Bronchial epithelial cell (primary cell): ENCODE measurements at regions not wholly inside any gene's neighbourhood (a gene's known extent, or its start where the extent isn't known, plus 50 kb on each side); places are given as distances from the start of the nearest gene placed in this dataset.

Source experiments
- DNase-seq: peaks from one replicate; pipeline ENCODE4 v3.0.0-alpha.2; 2010; ENCODE audit warnings: low read depth
- FAIRE-seq: peaks from 2 replicates; lab custom pipeline; 2011; peaks lifted over from hg19 to GRCh38; lab: Jason Lieb, UNC
- H3K27me3 ChIP-seq: 2 replicates; pipeline ENCODE4 v1.5.1; 2011; ENCODE audit warnings: low read length; ENCODE audit not compliant: control insufficient read depth, insufficient read depth
- H3K36me3 ChIP-seq: 2 replicates; pipeline ENCODE4 v1.5.1; 2011; ENCODE audit warnings: low read length; ENCODE audit not compliant: control insufficient read depth, insufficient read depth
- H3K4me3 ChIP-seq: 2 replicates; pipeline ENCODE4 v1.5.1; 2011; ENCODE audit warnings: mild to moderate bottlenecking, low read depth, low read length, control low read depth
- CTCF ChIP-seq: IDR thresholded peaks from 2 replicates; pipeline ENCODE4 v1.5.1; 2011; ENCODE audit warnings: mild to moderate bottlenecking, moderate library complexity, low read length, control low read depth, inconsistent platforms; ENCODE audit not compliant: insufficient read depth, severe bottlenecking

- DNase-seq = no peak
- no peak overlapping the region for H3K4me3 ChIP-seq
- H3K36me3 ChIP-seq = no peaks in the 10 kb centered on the region
- no peak for TF ChIP-seq CTCF
- H3K27me3 ChIP-seq = no peaks in the 10 kb centered on the region
- no peak for FAIRE-seq
Observed at GRCh38 chr18:66949419-66949818, 345.5 kb upstream of the CDH19 start.

- no peaks in the 10 kb centered on the region for H3K27me3 ChIP-seq
- H3K36me3 ChIP-seq = no peaks in the 10 kb centered on the region
- DNase-seq (no peak), FAIRE-seq (no peak)
- TF ChIP-seq CTCF = no peak
- no peak overlapping the region for H3K4me3 ChIP-seq
Observed at GRCh38 chr18:66937546-66937945, 333.7 kb upstream of the CDH19 start.

GRCh38 chr18:66931010-66931409, 327.1 kb upstream of the CDH19 start:
- no peaks in the 10 kb centered on the region for H3K36me3 ChIP-seq
- no peak for DNase-seq
- H3K27me3 ChIP-seq = no peaks in the 10 kb centered on the region
- FAIRE-seq = no peak
- H3K4me3 ChIP-seq = no peak overlapping the region
- no peak for TF ChIP-seq CTCF

- FAIRE-seq (no peak), DNase-seq (peak; percentile 58)
- Histone ChIP-seq H3K36me3 (no peaks in the 10 kb centered on the region), H3K27me3 (no peaks in the 10 kb centered on the region), H3K4me3 (no peak overlapping the region)
- no peak for TF ChIP-seq CTCF
Observed at GRCh38 chr18:66916834-66917233, 312.9 kb upstream of the CDH19 start.

- DNase-seq = no peak
- Histone ChIP-seq H3K36me3 (no peaks in the 10 kb centered on the region), H3K4me3 (no peak overlapping the region), H3K27me3 (no peaks in the 10 kb centered on the region)
- no peak for FAIRE-seq
- TF ChIP-seq CTCF = no peak
Observed at GRCh38 chr18:66900837-66901236, 296.9 kb upstream of the CDH19 start.

- Histone ChIP-seq H3K27me3 (no peaks in the 10 kb centered on the region), H3K4me3 (no peak overlapping the region), H3K36me3 (no peaks in the 10 kb centered on the region)
- no peak for TF ChIP-seq CTCF
- no peak for FAIRE-seq
- no peak for DNase-seq
Observed at GRCh38 chr18:66895631-66896030, 291.7 kb upstream of the CDH19 start.
